PFSK-1 (cell line): ENCODE measurements at regions not wholly inside any gene's neighbourhood (a gene's known extent, or its start where the extent isn't known, plus 50 kb on each side); places are given as distances from the start of the nearest gene placed in this dataset.

ENCODE experiments used
- FOXP2 ChIP-seq: optimal IDR thresholded peaks from 2 replicates; pipeline ENCODE3; 2011; ENCODE audit warnings: borderline replicate concordance, control low read depth, inconsistent platforms; ENCODE audit not compliant: insufficient read depth; ENCODE audit errors: extremely low read length, extremely low read depth
- POLR2AphosphoS5 ChIP-seq: IDR thresholded peaks from 2 replicates; pipeline ENCODE4 v1.6.1; 2012; ENCODE audit warnings: low read depth, mild to moderate bottlenecking, control low read depth, low read length, moderate library complexity
- SIN3A ChIP-seq: IDR thresholded peaks from 2 replicates; pipeline ENCODE4 v1.6.1; 2012; ENCODE audit warnings: mild to moderate bottlenecking, low read length, moderate library complexity, borderline replicate concordance; ENCODE audit not compliant: insufficient read depth
- TAF1 ChIP-seq: IDR thresholded peaks from 2 replicates; pipeline ENCODE4 v1.6.1; 2012; ENCODE audit warnings: low read length, control low read depth, borderline replicate concordance; ENCODE audit not compliant: insufficient read depth
- TF ChIP-seq, protein P1 (sequence below), 2 experiments: IDR thresholded peaks; 2 replicates each; pipeline versions ENCODE4 v1.6.1 to v1.8.0; 2011 to 2012; ENCODE audit warnings: low read depth in 2 of 2, low read length in 2 of 2, control low read depth in 1 of 2, inconsistent platforms in 1 of 2, mild to moderate bottlenecking in 1 of 2, moderate library complexity in 1 of 2; ENCODE audit not compliant: insufficient read depth in 1 of 2

DNA sequence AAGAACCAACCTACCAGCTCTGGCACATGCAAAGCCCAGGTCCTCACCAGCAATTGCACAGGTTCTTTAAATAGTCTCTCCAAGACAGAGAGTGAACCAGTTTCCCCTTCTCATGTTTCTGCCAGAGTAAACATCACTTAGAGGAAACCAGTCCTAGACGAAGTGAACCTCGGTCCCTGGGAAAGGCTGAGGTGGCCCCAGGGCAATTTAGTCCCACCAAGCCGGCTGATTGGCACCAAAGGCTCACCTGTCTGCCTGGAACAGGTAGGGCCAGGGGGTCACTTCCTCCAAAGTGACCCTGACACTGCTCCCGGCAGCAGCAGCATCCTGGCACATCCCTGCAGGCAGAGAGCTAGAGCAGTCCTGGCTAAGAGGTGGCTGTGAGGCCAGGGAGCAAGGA, 122.9 kb upstream of the ZNF507 start:
- no peak for TF ChIP-seq POLR2AphosphoS5
- TF ChIP-seq, protein P1, sequence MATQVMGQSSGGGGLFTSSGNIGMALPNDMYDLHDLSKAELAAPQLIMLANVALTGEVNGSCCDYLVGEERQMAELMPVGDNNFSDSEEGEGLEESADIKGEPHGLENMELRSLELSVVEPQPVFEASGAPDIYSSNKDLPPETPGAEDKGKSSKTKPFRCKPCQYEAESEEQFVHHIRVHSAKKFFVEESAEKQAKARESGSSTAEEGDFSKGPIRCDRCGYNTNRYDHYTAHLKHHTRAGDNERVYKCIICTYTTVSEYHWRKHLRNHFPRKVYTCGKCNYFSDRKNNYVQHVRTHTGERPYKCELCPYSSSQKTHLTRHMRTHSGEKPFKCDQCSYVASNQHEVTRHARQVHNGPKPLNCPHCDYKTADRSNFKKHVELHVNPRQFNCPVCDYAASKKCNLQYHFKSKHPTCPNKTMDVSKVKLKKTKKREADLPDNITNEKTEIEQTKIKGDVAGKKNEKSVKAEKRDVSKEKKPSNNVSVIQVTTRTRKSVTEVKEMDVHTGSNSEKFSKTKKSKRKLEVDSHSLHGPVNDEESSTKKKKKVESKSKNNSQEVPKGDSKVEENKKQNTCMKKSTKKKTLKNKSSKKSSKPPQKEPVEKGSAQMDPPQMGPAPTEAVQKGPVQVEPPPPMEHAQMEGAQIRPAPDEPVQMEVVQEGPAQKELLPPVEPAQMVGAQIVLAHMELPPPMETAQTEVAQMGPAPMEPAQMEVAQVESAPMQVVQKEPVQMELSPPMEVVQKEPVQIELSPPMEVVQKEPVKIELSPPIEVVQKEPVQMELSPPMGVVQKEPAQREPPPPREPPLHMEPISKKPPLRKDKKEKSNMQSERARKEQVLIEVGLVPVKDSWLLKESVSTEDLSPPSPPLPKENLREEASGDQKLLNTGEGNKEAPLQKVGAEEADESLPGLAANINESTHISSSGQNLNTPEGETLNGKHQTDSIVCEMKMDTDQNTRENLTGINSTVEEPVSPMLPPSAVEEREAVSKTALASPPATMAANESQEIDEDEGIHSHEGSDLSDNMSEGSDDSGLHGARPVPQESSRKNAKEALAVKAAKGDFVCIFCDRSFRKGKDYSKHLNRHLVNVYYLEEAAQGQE (IDR thresholded peaks at IDR 0.05; ENCODE audit: insufficient read depth in 1 of 2, low read depth in 2 of 2, low read length in 2 of 2): no peak
- no peak for TF ChIP-seq TAF1
- no peak for TF ChIP-seq SIN3A
- no peak for TF ChIP-seq FOXP2

DNA sequence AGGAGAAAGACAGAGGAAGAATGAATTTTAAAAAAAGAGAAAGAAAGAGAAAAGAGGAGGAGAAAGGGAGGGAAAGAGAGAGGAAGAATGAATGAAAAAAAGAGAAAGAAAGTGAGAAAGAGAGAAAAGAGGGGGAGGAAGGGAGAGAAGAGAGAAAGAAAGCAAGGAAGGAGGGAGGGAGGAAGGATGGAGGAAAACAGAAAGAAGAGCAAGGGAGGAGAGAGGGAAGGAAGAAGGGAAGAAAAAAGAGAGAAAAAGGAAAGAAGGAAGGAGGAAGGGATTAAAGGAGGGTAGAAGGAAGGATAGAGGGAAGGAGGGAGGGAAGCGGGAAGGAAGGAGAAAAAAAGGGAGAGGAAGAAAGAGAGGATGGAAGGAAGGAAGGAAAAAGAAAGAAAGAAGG, 122.3 kb upstream of the ZNF507 start:
- TF ChIP-seq, protein P1 (IDR thresholded peaks at IDR 0.05; ENCODE audit: insufficient read depth in 1 of 2, low read depth in 2 of 2, low read length in 2 of 2): no peak
- TF ChIP-seq FOXP2: no peak
- no peak for TF ChIP-seq TAF1
- TF ChIP-seq SIN3A: no peak
- TF ChIP-seq POLR2AphosphoS5: no peak

DNA sequence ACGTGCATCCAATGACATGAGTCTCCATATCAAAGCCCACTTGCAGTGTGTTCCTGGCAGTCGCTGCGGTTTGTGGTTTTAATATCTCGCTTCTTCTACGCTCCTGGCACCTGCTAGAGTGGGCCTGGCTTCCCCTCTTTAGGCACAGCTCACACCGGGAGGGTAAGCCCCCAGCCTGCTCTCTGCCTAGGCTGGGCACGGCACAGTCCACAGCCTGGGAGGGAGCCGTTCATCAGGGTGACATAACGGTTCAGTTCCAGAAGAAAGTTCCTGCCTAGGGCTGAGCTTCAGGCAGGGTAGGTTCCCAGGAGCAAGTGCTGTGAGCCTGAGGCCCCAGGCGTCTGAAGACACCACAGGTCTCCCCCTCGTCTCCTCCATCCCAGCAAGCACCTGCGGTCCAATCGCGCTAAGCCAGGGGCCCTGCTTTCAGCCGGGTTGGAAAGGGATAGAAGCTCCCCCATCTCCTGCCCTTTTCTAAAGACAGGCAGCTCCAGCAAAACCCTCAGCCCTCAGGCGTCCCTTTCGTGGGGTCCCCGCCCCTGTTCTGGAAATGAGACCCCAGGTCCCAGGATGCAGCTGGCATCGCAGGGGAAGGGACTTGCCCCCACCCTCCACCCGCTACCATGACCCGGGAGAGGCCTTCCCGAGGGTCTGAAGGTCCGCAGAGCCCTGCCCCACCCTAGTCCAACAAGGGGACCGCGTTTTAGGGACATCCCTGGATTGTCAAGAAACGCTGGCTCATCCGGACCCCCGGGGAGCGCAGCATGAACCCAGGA, 121.6 kb upstream of the ZNF507 start:
- TF ChIP-seq FOXP2 (no peak), POLR2AphosphoS5 (no peak), TAF1 (no peak), SIN3A (no peak)
- TF ChIP-seq, protein P1 (IDR thresholded peaks at IDR 0.05; ENCODE audit: insufficient read depth in 1 of 2, low read depth in 2 of 2, low read length in 2 of 2): no peak

DNA sequence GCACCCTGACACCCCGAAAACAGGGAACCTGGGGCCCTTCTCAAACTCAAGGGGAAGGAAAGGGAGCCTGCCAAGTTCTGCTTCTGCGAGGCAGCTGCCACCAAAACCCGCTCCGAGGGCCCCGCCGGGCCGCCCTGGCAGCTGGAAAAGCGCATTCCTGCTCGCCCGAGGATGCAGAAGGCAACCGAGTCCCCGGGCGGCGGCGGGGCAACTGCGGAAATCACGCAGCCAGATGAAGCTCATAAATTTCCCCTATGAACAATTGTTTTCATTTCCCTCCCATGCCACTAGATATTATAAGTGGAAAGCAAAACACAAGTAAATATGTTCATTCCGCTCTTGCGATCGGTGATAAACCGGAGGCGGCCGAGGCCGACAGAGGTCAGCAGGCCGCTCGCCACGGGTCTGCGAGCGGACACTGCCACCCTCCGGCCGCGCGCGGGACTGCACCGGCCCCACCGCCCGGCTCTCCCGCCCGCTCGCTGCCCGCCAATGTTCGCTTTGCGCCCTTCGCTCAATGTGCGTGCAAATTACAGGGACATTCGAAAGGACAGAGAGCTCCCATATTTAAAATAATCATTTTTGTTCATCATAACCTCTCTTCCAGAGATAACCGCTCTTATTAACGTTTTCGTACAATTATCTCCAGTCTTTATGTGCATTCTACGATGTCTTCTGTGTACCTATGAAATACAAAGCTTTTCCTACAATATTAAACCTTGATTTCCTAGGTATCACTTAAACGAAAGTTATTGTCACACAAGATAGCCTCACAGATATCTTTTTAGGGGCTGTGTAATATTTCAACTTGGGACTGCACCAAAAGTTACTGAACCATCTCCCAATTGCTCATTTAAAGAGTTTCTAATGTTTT, 120.8 kb upstream of the ZNF507 start:
- TF ChIP-seq FOXP2: peak; percentile 57
- no peak for TF ChIP-seq POLR2AphosphoS5
- no peak for TF ChIP-seq TAF1

DNA sequence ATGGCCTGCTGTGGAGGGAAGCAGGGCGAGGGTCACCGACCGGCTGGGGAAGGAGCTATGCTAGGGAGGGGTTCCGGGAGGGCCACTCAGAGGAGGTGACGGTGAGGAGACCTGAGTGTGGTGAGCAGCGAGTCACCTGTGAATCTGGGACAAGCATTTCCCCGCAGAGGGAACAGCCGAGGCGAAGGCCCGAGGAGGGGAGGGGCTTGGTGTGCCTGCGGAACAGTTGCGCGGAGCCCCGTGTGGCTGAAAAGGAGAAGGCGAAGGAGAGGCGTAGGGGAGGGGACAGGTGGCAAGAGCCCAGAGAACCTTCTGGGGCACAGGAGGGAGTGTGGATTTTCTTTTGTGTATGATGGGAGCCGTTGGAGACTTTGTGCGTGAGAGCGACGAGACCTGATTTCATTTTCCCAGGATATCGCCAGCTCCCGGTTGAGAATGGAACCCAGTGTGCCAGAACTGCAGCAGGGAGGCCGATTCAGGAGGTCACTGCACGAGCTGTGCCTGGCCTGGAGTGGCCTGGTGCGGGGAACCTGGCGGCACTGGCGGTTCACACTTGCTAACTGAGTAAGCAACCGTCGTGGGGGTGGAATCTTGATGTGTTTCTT, 117.7 kb upstream of the ZNF507 start:
- TF ChIP-seq, protein P1 (IDR thresholded peaks at IDR 0.05; ENCODE audit: insufficient read depth in 1 of 2, low read depth in 2 of 2, low read length in 2 of 2): no peak
- TF ChIP-seq TAF1: no peak
- no peak for TF ChIP-seq POLR2AphosphoS5
- TF ChIP-seq FOXP2: no peak
- TF ChIP-seq SIN3A: no peak
